BE2C (cell line): ENCODE measurements at regions not wholly inside any gene's neighbourhood (a gene's known extent, or its start where the extent isn't known, plus 50 kb on each side); places are given as distances from the start of the nearest gene placed in this dataset.

ENCODE experiments used
- DNase-seq: peaks from one replicate; pipeline ENCODE4 v3.0.0-alpha.2; 2020
- H3K27me3 ChIP-seq: fragments of 250-450 bp; sonication (Bioruptor Pico); 2 replicates; pipeline ENCODE4 v1.5.1; 2020; ENCODE audit warnings: mild to moderate bottlenecking
- H3K36me3 ChIP-seq: fragments of 250-450 bp; sonication (Bioruptor Pico); 2 replicates; pipeline ENCODE4 v1.5.1; 2020; ENCODE audit warnings: mild to moderate bottlenecking
- H3K4me1 ChIP-seq: fragments of 250-450 bp; sonication (Bioruptor Pico); 2 replicates; pipeline ENCODE4 v1.5.1; 2020
- H3K4me3 ChIP-seq: 2 replicates; pipeline ENCODE4 v1.5.1; 2011; ENCODE audit warnings: low read depth, low read length
- H3K9me3 ChIP-seq: fragments of 250-450 bp; sonication (Bioruptor Pico); 2 replicates; pipeline ENCODE4 v1.5.1; 2020
- CTCF ChIP-seq: IDR thresholded peaks from 2 replicates; pipeline ENCODE4 v1.5.1; 2012; ENCODE audit warnings: mild to moderate bottlenecking, low read depth, low read length

GRCh38 chr14:71594821-71595220, 337.4 kb upstream of the RGS6 start:
- H3K4me3 ChIP-seq = no peak overlapping the region
- no peaks in the 10 kb centered on the region for H3K9me3 ChIP-seq
- H3K4me1 ChIP-seq = peaks cover 7% of the 10 kb centered on the region
- no peaks in the 10 kb centered on the region for H3K27me3 ChIP-seq
- TF ChIP-seq CTCF = no peak
- H3K36me3 ChIP-seq = no peaks in the 10 kb centered on the region
- no peak for DNase-seq

- no peak for TF ChIP-seq CTCF
- H3K4me1 ChIP-seq = peaks cover 7% of the 10 kb centered on the region
- no peaks in the 10 kb centered on the region for H3K9me3 ChIP-seq
- DNase-seq = no peak
- H3K4me3 ChIP-seq = no peak overlapping the region
- H3K36me3 ChIP-seq = no peaks in the 10 kb centered on the region
- H3K27me3 ChIP-seq = no peaks in the 10 kb centered on the region
These were observed 336.8 kb upstream of the RGS6 start for GRCh38 chr14:71595441-71595840.

- Histone ChIP-seq H3K4me1 (peaks cover 6% of the 10 kb centered on the region), H3K9me3 (no peaks in the 10 kb centered on the region), H3K4me3 (no peak overlapping the region), H3K36me3 (no peaks in the 10 kb centered on the region), H3K27me3 (no peaks in the 10 kb centered on the region)
- TF ChIP-seq CTCF = no peak
- no peak for DNase-seq
These were observed 334.8 kb upstream of the RGS6 start for GRCh38 chr14:71597287-71597920.

GRCh38 chr14:71597955-71598660, 334.1 kb upstream of the RGS6 start:
- Histone ChIP-seq H3K36me3 (no peaks in the 10 kb centered on the region), H3K9me3 (no peaks in the 10 kb centered on the region), H3K4me3 (no peak overlapping the region), H3K4me1 (peaks cover 3% of the 10 kb centered on the region; the same call in 1 of the 2 replicates), H3K27me3 (no peaks in the 10 kb centered on the region)
- DNase-seq = no peak
- TF ChIP-seq CTCF = no peak

- no peaks in the 10 kb centered on the region for H3K36me3 ChIP-seq
- H3K4me3 ChIP-seq = no peak overlapping the region
- H3K27me3 ChIP-seq = no peaks in the 10 kb centered on the region
- no peaks in the 10 kb centered on the region for H3K4me1 ChIP-seq
- no peak for TF ChIP-seq CTCF
- H3K9me3 ChIP-seq = no peaks in the 10 kb centered on the region
- no peak for DNase-seq
These were observed 331.9 kb upstream of the RGS6 start for GRCh38 chr14:71600309-71600708.

GRCh38 chr14:71602524-71602923, 329.7 kb upstream of the RGS6 start:
- no peak for TF ChIP-seq CTCF
- Histone ChIP-seq H3K4me3 (no peak overlapping the region), H3K27me3 (no peaks in the 10 kb centered on the region), H3K36me3 (no peaks in the 10 kb centered on the region), H3K9me3 (no peaks in the 10 kb centered on the region), H3K4me1 (no peaks in the 10 kb centered on the region)
- no peak for DNase-seq
